GM12892 (cell line): ENCODE measurements at regions not wholly inside any gene's neighbourhood (a gene's known extent, or its start where the extent isn't known, plus 50 kb on each side); places are given as distances from the start of the nearest gene placed in this dataset.

ENCODE experiments used
- POLR2A ChIP-seq: IDR thresholded peaks from 2 replicates; pipeline ENCODE4 v1.6.1; 2011; ENCODE audit warnings: low read depth, low read length, control low read depth
- POLR2AphosphoS5 ChIP-seq: IDR thresholded peaks from 2 replicates; pipeline ENCODE4 v1.6.1; 2011; ENCODE audit warnings: low read depth, low read length, control low read depth
- TAF1 ChIP-seq: IDR thresholded peaks from 2 replicates; pipeline ENCODE4 v1.6.1; 2011; ENCODE audit warnings: low read depth, mild to moderate bottlenecking, control low read depth, low read length, borderline replicate concordance

- no peak for TF ChIP-seq POLR2A
- TF ChIP-seq TAF1: no peak
- TF ChIP-seq POLR2AphosphoS5: no peak
Measured at GRCh38 chr10:30560326-30560725, 69.2 kb downstream of the LYZL2 start.
